Spleen (tissue), 11 donors: ENCODE measurements at regions not wholly inside any gene's neighbourhood (a gene's known extent, or its start where the extent isn't known, plus 50 kb on each side); places are given as distances from the start of the nearest gene placed in this dataset.

ENCODE experiments used
- DNase-seq: peaks from one replicate; pipeline ENCODE4 v3.0.0-alpha.2; 2020
- H3K27ac ChIP-seq, 8 donors: fragments of 200-600 bp; sonication (generic) in 7 of 8; 1 replicate in 4 of 8; 2 replicates in 4 of 8; pipeline versions ENCODE4 v1.5.0 to v1.8.0; 2016 to 2021; ENCODE audit warnings: inconsistent platforms in 4 of 8, mild to moderate bottlenecking in 4 of 8, moderate library complexity in 1 of 8
- H3K27me3 ChIP-seq, 7 donors: fragments of 200-600 bp; sonication (generic) in 6 of 7; replicated peaks in 1 of 7; 1 replicate in 4 of 7; 2 replicates in 3 of 7; pipeline versions ENCODE4 v1.5.0 to v1.8.0; 2016 to 2021; ENCODE audit warnings: inconsistent platforms in 3 of 7, mild to moderate bottlenecking in 1 of 7
- H3K36me3 ChIP-seq, 6 donors: fragments of 200-600 bp; sonication (generic) in 5 of 6; 1 replicate in 4 of 6; 2 replicates in 2 of 6; pipeline versions ENCODE4 v1.5.0 to v1.8.0; 2016 to 2021; ENCODE audit warnings: inconsistent platforms in 2 of 6
- H3K4me1 ChIP-seq, 6 donors: fragments of 200-600 bp; sonication (generic) in 5 of 6; 1 replicate in 3 of 6; 2 replicates in 3 of 6; pipeline versions ENCODE4 v1.5.0 to v1.8.0; 2016 to 2021; ENCODE audit warnings: inconsistent platforms in 3 of 6
- H3K4me3 ChIP-seq, 8 donors: fragments of 200-600 bp; sonication (generic) in 7 of 8; 1 replicate in 4 of 8; 2 replicates in 4 of 8; pipeline versions ENCODE4 v1.5.0 to v1.8.0; 2016 to 2021; ENCODE audit warnings: inconsistent platforms in 4 of 8, mild to moderate bottlenecking in 4 of 8, moderate library complexity in 2 of 8
- H3K9me3 ChIP-seq, 8 donors: fragments of 200-600 bp; sonication (generic) in 7 of 8; 1 replicate in 4 of 8; 2 replicates in 4 of 8; pipeline versions ENCODE4 v1.5.0 to v1.8.0; 2016 to 2021; ENCODE audit warnings: inconsistent platforms in 4 of 8
- POLR2A ChIP-seq, 3 donors: fragments of 450-650 bp; IDR thresholded peaks; one replicate each; pipeline ENCODE4 v1.5.1; 2017; ENCODE audit warnings: antibody characterized with exemption in 3 of 3, mild to moderate bottlenecking in 1 of 3
- POLR2AphosphoS5 ChIP-seq, 3 donors: sonication (generic); formaldehyde crosslinking; IDR thresholded peaks; one replicate each; pipeline ENCODE4 v1.5.1; 2017; ENCODE audit warnings: antibody characterized with exemption in 3 of 3
- WGBS, 5 donors: extraction: QIAGEN DNeasy Blood & Tissue Kit in 3 of 5; methylation state at CpG; one replicate each; pipeline versions ENCODE4 v1.1.5 to v1.1.7; 2013 to 2018; 5-methylcytosine and 5-hydroxymethylcytosine counted together
- intact Hi-C: fragments of 100-400 bp; cut with DNase I; formaldehyde crosslinking; loops from one replicate; pipeline ENCODE4 v1.15.0; 2023; ENCODE audit warnings: low total_unique reads
- TF ChIP-seq, protein P1 (sequence below), 11 experiments: fragments of 200-600 bp in 7 of 11; fragments of 450-650 bp in 4 of 11; sonication (generic) in 4 of 11; IDR thresholded peaks in 8 of 11; conservative IDR thresholded peaks in 3 of 11; 1 replicate in 7 of 11; 2 replicates in 4 of 11; pipeline versions ENCODE4 v1.4.0 to v1.8.0; 2016 to 2021; ENCODE audit warnings: antibody characterized with exemption in 11 of 11, inconsistent platforms in 4 of 11, mild to moderate bottlenecking in 1 of 11
- donor health status: healthy with polysubstance abuse.
- donor health status: DM: no; HTN: no; CAD: no; lungs with moderate emphysema.
- donor health status: DM: no; HTN: no; CAD: no.
- donor health status: Bipolar disorder and iron deficiency.
- donor health status: healthy.
- donor health status: DM: no; HTN: no; CAD: no.
- donor health status: DM: yes; HTN: yes; CAD: no.

DNA sequence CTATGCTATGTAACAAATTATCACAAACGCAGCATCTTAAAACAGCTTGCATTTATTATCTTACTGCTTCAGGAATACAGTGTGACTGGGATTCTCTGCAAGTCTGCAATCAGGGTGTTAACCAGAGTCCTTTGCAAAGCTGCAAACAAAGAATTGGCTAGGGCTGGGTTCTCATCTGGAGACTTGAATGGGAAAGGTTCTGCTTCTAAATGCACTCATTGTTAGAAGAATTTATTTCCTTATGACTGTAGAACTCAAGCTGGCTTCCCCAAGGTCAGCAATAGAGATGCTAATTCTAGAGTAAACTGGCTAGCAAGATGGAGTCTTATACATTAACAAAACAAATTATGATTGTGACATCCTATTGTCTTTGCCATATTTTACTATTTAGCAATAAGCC lies 673.7 kb downstream of the DIPK2A start:
- 85 to 94% (median 88%) methylated on average over 1 of the region's 1 CpG for WGBS, 5 donors
- Histone ChIP-seq H3K27me3 (no peaks in the 10 kb centered on the region), H3K4me3 (no peak overlapping the region), H3K9me3 (peaks cover 0 to 4% (median 0%) of the 10 kb centered on the region in 8 donors), H3K36me3 (no peaks in the 10 kb centered on the region), H3K27ac (no peak overlapping the region), H3K4me1 (no peaks in the 10 kb centered on the region)
- intact Hi-C loops: no loop called here
- DNase-seq: no peak
- TF ChIP-seq POLR2AphosphoS5 (IDR thresholded peaks at IDR 0.05) (no peak), POLR2A (IDR thresholded peaks at IDR 0.05) (no peak)
- TF ChIP-seq, protein P1, sequence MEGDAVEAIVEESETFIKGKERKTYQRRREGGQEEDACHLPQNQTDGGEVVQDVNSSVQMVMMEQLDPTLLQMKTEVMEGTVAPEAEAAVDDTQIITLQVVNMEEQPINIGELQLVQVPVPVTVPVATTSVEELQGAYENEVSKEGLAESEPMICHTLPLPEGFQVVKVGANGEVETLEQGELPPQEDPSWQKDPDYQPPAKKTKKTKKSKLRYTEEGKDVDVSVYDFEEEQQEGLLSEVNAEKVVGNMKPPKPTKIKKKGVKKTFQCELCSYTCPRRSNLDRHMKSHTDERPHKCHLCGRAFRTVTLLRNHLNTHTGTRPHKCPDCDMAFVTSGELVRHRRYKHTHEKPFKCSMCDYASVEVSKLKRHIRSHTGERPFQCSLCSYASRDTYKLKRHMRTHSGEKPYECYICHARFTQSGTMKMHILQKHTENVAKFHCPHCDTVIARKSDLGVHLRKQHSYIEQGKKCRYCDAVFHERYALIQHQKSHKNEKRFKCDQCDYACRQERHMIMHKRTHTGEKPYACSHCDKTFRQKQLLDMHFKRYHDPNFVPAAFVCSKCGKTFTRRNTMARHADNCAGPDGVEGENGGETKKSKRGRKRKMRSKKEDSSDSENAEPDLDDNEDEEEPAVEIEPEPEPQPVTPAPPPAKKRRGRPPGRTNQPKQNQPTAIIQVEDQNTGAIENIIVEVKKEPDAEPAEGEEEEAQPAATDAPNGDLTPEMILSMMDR (IDR thresholded peaks at IDR 0.05 in 8 of 11, conservative IDR thresholded peaks at IDR 0.05 in 3 of 11): no peak

DNA sequence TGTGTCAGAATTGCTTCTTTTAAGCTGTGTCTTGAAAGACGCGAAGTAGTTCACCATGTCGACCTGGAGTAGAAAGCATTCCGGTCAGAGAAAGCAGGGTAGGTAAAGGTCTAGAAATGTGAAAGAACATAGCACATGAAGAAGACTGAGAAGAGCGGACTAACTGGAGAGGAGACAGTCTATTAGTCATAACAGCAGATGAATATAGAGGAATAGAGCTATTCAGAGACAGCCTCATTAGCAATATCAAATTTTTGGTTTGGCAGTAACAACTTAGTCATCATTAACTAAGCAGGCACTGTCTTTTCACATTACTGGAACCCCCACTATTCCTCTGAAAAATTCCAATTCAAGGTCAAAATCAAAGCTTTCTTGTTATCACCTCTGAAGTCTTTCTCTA lies 678.8 kb downstream of the DIPK2A start:
- no peak for DNase-seq
- Histone ChIP-seq H3K27me3 (no peaks in the 10 kb centered on the region), H3K4me1 (no peaks in the 10 kb centered on the region), H3K36me3 (no peaks in the 10 kb centered on the region), H3K27ac (no peak overlapping the region), H3K9me3 (no peaks in the 10 kb centered on the region), H3K4me3 (no peak overlapping the region)
- WGBS, 5 donors: 90 to 97% (median 92%) methylated on average over 5 of the region's 5 CpGs
- intact Hi-C loops: no loop called here
- TF ChIP-seq POLR2AphosphoS5 (IDR thresholded peaks at IDR 0.05) (no peak), POLR2A (IDR thresholded peaks at IDR 0.05) (no peak)
- TF ChIP-seq, protein P1 (IDR thresholded peaks at IDR 0.05 in 8 of 11, conservative IDR thresholded peaks at IDR 0.05 in 3 of 11): no peak

DNA sequence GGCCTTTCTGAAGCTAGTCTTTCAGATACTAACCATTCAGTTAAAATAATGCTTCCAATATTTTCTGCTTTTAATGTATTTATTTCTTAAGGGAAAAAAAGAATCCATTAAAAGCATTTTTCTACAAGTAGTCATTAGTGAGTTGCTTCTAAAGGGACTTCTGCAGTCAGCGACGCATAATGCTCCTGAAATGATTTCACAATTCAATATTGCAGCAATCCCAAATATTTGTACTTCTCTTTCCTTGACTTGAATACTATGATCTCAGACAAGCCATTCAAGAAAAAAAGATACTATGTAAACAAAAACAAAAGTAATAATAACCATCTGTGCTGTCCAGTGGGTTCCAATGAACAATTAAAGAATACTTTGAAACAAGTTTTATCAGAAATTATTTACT lies 681.0 kb downstream of the DIPK2A start:
- TF ChIP-seq POLR2A (IDR thresholded peaks at IDR 0.05) (no peak), POLR2AphosphoS5 (IDR thresholded peaks at IDR 0.05) (no peak)
- TF ChIP-seq, protein P1 (IDR thresholded peaks at IDR 0.05 in 8 of 11, conservative IDR thresholded peaks at IDR 0.05 in 3 of 11): no peak
- H3K4me3 ChIP-seq: no peak overlapping the region
- H3K9me3 ChIP-seq: no peaks in the 10 kb centered on the region
- DNase-seq: no peak
- no peaks in the 10 kb centered on the region for H3K4me1 ChIP-seq
- H3K27ac ChIP-seq: no peak overlapping the region
- H3K27me3 ChIP-seq: no peaks in the 10 kb centered on the region
- no peaks in the 10 kb centered on the region for H3K36me3 ChIP-seq
- 61 to 85% (median 63%) methylated on average over 2 of the region's 2 CpGs for WGBS, 5 donors
- intact Hi-C loops: no loop called here

DNA sequence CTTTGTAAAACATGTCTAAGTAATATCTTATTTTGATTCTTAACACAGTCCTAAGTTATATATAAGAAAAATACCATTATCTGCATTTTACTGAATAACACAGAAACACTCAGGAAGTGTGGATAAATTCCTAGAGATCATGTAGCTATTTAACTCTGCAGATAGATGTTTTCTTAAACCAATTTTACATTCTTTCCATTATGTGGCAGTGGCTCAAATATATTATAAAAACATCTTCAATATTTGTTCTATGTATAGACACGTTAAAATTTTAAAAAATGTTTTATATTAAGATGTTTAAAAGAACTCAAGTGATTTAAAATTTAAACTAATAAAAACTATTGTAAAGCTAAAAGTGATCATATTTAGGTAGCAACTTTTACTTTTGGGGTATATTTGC lies 683.8 kb downstream of the DIPK2A start:
- TF ChIP-seq, protein P1 (IDR thresholded peaks at IDR 0.05 in 8 of 11, conservative IDR thresholded peaks at IDR 0.05 in 3 of 11): no peak
- no peak for TF ChIP-seq POLR2A (IDR thresholded peaks at IDR 0.05)
- no peak for DNase-seq
- no peaks in the 10 kb centered on the region for H3K36me3 ChIP-seq
- no peak overlapping the region for H3K4me3 ChIP-seq
- no peak overlapping the region for H3K27ac ChIP-seq
- intact Hi-C loops: no loop called here
- no peaks in the 10 kb centered on the region for H3K27me3 ChIP-seq
- no peaks in the 10 kb centered on the region for H3K4me1 ChIP-seq
- 76 to 91% (median 83%) methylated on average over 1 of the region's 1 CpG for WGBS, 5 donors
- H3K9me3 ChIP-seq: no peaks in the 10 kb centered on the region
